K562 (cell line): ENCODE measurements at regions not wholly inside any gene's neighbourhood (a gene's known extent, or its start where the extent isn't known, plus 50 kb on each side); places are given as distances from the start of the nearest gene placed in this dataset.

Experiments used
- ATAC-seq: fragments of 200-7000 bp; cut with Tn5 transposase; 3 replicates; pipeline ENCODE4 v1.9.1; 2020; ENCODE audit warnings: moderate library complexity
- BruUV-seq: library from RNA; stranded (reverse); fragments of 400-500 nt; replicated peaks from 2 replicates; lab custom pipeline; 2021; lab: Mats Ljungman, UMichigan
- CTCF ChIA-PET: fragments of 300-600 bp; formaldehyde crosslinking; extraction: SDS; loops from one replicate; lab custom pipeline; 2021; ENCODE audit warnings: low intra/inter-chr PET ratio; lab: Yijun Ruan, JAX
- POLR2A ChIA-PET: fragments of 300-600, 350-650 bp; sonication (Branson Sonifier 250); formaldehyde crosslinking; extraction: SDS; loops from one replicate; lab custom pipeline; 2021; ENCODE audit warnings: antibody characterized with exemption, inconsistent platforms; lab: Yijun Ruan, JAX
- DNase-seq, 4 experiments: peaks; one replicate each; pipeline versions ENCODE4 v3.0.0 to v3.0.0-alpha.2; 2011 to 2018; ENCODE audit warnings: low spot score in 3 of 4, mixed read lengths in 3 of 4; ENCODE audit errors: extremely low read depth in 1 of 4
- FAIRE-seq: peaks from 2 replicates; lab custom pipeline; 2011; peaks lifted over from hg19 to GRCh38; lab: Jason Lieb, UNC
- H2AFZ ChIP-seq: 2 replicates; pipeline ENCODE4 v1.6.0; 2011; ENCODE audit warnings: low read depth, low read length, control low read depth, inconsistent platforms
- H3K27ac ChIP-seq: fragments of 200-600 bp; 3 replicates; pipeline ENCODE4 v1.8.0; 2011; ENCODE audit warnings: low read depth, mild to moderate bottlenecking, control low read depth, inconsistent platforms, low read length, moderate library complexity, mixed read lengths; ENCODE audit errors: extremely low read depth
- H3K27me3 ChIP-seq, 2 experiments: fragments of 300-600 bp in 1 of 2; 2 replicates in 1 of 2; 3 replicates in 1 of 2; pipeline versions ENCODE4 v1.6.0 to v1.8.0; 2011; ENCODE audit warnings: inconsistent platforms in 2 of 2, low read length in 2 of 2, mild to moderate bottlenecking in 1 of 2, mixed read lengths in 1 of 2, moderate library complexity in 1 of 2; ENCODE audit not compliant: control insufficient read depth in 2 of 2, insufficient read depth in 2 of 2
- H3K36me3 ChIP-seq: fragments of 300-600 bp; 3 replicates; pipeline ENCODE4 v1.8.0; 2011; ENCODE audit warnings: mild to moderate bottlenecking, low read length, inconsistent platforms; ENCODE audit not compliant: control insufficient read depth, insufficient read depth
- H3K4me1 ChIP-seq, 2 experiments: fragments of 200-600 bp in 1 of 2; replicated peaks in 1 of 2; 2 replicates in 1 of 2; 3 replicates in 1 of 2; pipeline versions ENCODE4 v1.5.1 to v1.8.0; 2011; ENCODE audit warnings: inconsistent platforms in 2 of 2, low read length in 2 of 2, mild to moderate bottlenecking in 1 of 2, mixed read lengths in 1 of 2, moderate library complexity in 1 of 2; ENCODE audit not compliant: control insufficient read depth in 2 of 2, insufficient read depth in 2 of 2
- H3K4me2 ChIP-seq: 2 replicates; pipeline ENCODE4 v1.6.1; 2011; ENCODE audit warnings: low read length, control low read depth, inconsistent platforms, mixed read lengths; ENCODE audit not compliant: insufficient read depth
- H3K4me3 ChIP-seq: fragments of 200-600 bp; sonication (generic), shearing (Covaris generic); 2 replicates; pipeline ENCODE4 v1.5.1; 2016; ENCODE audit warnings: control low read depth, inconsistent platforms
- H3K79me2 ChIP-seq: fragments of 200-600 bp; 3 replicates; pipeline ENCODE4 v1.8.0; 2011; ENCODE audit warnings: low read length, inconsistent platforms; ENCODE audit not compliant: control insufficient read depth, insufficient read depth
- H3K9ac ChIP-seq, 2 experiments: 2 replicates each; pipeline versions ENCODE4 v1.6.0 to v1.6.1; 2011; ENCODE audit warnings: low read depth in 2 of 2, low read length in 2 of 2, control low read depth in 1 of 2, inconsistent platforms in 1 of 2, mild to moderate bottlenecking in 1 of 2, mixed read lengths in 1 of 2; ENCODE audit not compliant: insufficient read depth in 1 of 2
- H3K9me1 ChIP-seq: one replicate; pipeline ENCODE4 v1.6.0; 2011; ENCODE audit warnings: inconsistent platforms, mild to moderate bottlenecking, low read length, moderate library complexity; ENCODE audit not compliant: control insufficient read depth, insufficient read depth
- H3K9me3 ChIP-seq: replicated peaks from 2 replicates; pipeline ENCODE4 v1.5.1; 2011; ENCODE audit warnings: low read depth, low read length, inconsistent platforms; ENCODE audit not compliant: control insufficient read depth, insufficient read depth
- H4K20me1 ChIP-seq: replicated peaks from 2 replicates; pipeline ENCODE4 v1.6.1; 2011; ENCODE audit warnings: low read length, inconsistent platforms, mixed read lengths; ENCODE audit not compliant: control insufficient read depth, insufficient read depth
- ARID2 ChIP-seq: fragments of 450-650 bp; IDR thresholded peaks from 2 replicates; pipeline ENCODE4 v1.6.1; 2017; ENCODE audit warnings: antibody characterized with exemption, mild to moderate bottlenecking
- ELF2 ChIP-seq: fragments of 250-450 bp; sonication (Bioruptor Pico); IDR thresholded peaks from 2 replicates; pipeline ENCODE4 v1.5.0; 2021; ENCODE audit warnings: mild to moderate bottlenecking
- NCOA2 ChIP-seq, 2 experiments: fragments of 450-650 bp; IDR thresholded peaks; 2 replicates each; pipeline ENCODE4 v1.6.1; 2018; ENCODE audit warnings: mild to moderate bottlenecking in 2 of 2, moderate library complexity in 1 of 2; ENCODE audit not compliant: partially characterized antibody in 2 of 2
- PHF21A ChIP-seq: fragments of 450-650 bp; IDR thresholded peaks from 2 replicates; pipeline ENCODE4 v1.6.1; 2017; ENCODE audit warnings: low read depth, borderline replicate concordance
- SPI1 ChIP-seq: IDR thresholded peaks from 2 replicates; pipeline ENCODE4 v1.6.1; 2011; ENCODE audit warnings: low read depth, low read length, control low read depth, borderline replicate concordance
- SRF ChIP-seq, 2 experiments: fragments of 250-450, 450-650 bp in 1 of 2; sonication (Bioruptor Pico) in 1 of 2; sonication (generic) in 1 of 2; formaldehyde crosslinking; IDR thresholded peaks; 2 replicates each; pipeline versions ENCODE4 v1.5.0 to v1.5.1; 2020 to 2022; ENCODE audit warnings: mild to moderate bottlenecking in 1 of 2, missing genetic modification reagents in 1 of 2
- WGBS: fragments of 100-300 bp; shearing (Covaris generic); methylation state at CpG from one replicate; pipeline ENCODE4 v1.1.6; 2016; ENCODE audit warnings: low coverage, mixed read lengths; ENCODE audit not compliant: insufficient coverage; ENCODE audit errors: missing lambda C conversion rate; 5-methylcytosine and 5-hydroxymethylcytosine counted together
- in situ Hi-C: fragments of 300-500 bp; cut with MboI; formaldehyde crosslinking; loops from 4 replicates; pipeline ENCODE4 v1.15.0; 2018; ENCODE audit warnings: inconsistent platforms, mixed read lengths
- intact Hi-C: fragments of 100-400 bp; cut with micrococcal nuclease; formaldehyde crosslinking; loops from 2 replicates; pipeline ENCODE4 v1.14.2; 2022
- TF ChIP-seq, protein P1 (sequence below): fragments of 250-450 bp; sonication (Bioruptor Pico); IDR thresholded peaks from 2 replicates; pipeline ENCODE4 v1.5.1; 2021; ENCODE audit warnings: mild to moderate bottlenecking
- TF ChIP-seq, protein P2 (sequence below): sonication (generic); formaldehyde crosslinking; IDR thresholded peaks from 2 replicates; pipeline ENCODE4 v1.9.0; 2022; ENCODE audit warnings: mild to moderate bottlenecking, missing genetic modification reagents
- TF ChIP-seq, protein P3 (sequence below): fragments of 450-650 bp; IDR thresholded peaks from 2 replicates; pipeline ENCODE4 v1.7.0; 2016; ENCODE audit warnings: borderline replicate concordance
- TF ChIP-seq, protein P4 (sequence below), 2 experiments: fragments of 450-650 bp; IDR thresholded peaks; 2 replicates each; pipeline ENCODE4 v1.6.1; 2018; ENCODE audit warnings: mild to moderate bottlenecking in 2 of 2, low read depth in 1 of 2; ENCODE audit not compliant: partially characterized antibody in 2 of 2
- TF ChIP-seq, protein P5 (sequence below), 2 experiments: IDR thresholded peaks in 1 of 2; conservative IDR thresholded peaks in 1 of 2; 2 replicates each; pipeline ENCODE4 v1.6.1; 2016; ENCODE audit warnings: low read depth in 2 of 2, mild to moderate bottlenecking in 1 of 2, missing compliant biosample characterization in 1 of 2, missing genetic modification characterization in 1 of 2, moderate library complexity in 1 of 2

DNA sequence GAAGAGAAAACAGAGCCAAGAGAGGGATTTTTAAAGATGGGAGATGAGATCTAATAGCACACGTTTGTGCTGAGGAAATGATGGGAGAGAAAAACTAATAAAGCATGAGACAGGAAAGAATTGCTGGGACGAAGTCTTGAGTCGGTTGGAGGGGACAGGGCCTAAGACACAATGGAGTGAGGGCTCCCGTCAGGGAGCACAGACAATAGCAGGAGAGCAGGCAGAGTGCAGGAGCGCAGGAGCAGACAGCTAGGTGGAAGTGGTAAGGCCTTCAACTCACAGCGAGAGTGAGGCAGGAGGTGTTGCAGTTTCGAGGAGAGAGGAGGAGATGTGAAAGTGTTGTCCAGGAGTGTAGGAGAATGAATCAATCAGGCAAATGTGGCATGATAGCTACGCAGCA, 59.9 kb upstream of the SOX13 start:
- CTCF ChIA-PET = no interaction called here
- Histone ChIP-seq H2AFZ (no peak overlapping the region), H3K9ac (no peak overlapping the region), H3K27ac (no peak overlapping the region), H3K27me3 (peaks cover 15 to 25% of the 10 kb centered on the region in 2 experiments), H3K4me3 (no peak overlapping the region), H3K4me1 (no peaks in the 10 kb centered on the region), H3K9me3 (no peaks in the 10 kb centered on the region), H3K9me1 (no peaks in the 10 kb centered on the region), H4K20me1 (no peaks in the 10 kb centered on the region), H3K36me3 (no peaks in the 10 kb centered on the region), H3K79me2 (no peaks in the 10 kb centered on the region), H3K4me2 (no peak overlapping the region)
- WGBS = 0% methylated on average over 8 of the region's 8 CpGs
- BruUV-seq = no TSS peak
- DNase-seq (no peak), ATAC-seq (no peak), FAIRE-seq (no peak)
- intact Hi-C loops = no loop called here
- in situ Hi-C loops = no loop called here
- POLR2A ChIA-PET = interaction anchor here (1.2 kb wide), 1 partner anchor 14 kb away, joined by 3 read pairs; no protein-coding TSS in a partner anchor
- TF ChIP-seq, protein P1, sequence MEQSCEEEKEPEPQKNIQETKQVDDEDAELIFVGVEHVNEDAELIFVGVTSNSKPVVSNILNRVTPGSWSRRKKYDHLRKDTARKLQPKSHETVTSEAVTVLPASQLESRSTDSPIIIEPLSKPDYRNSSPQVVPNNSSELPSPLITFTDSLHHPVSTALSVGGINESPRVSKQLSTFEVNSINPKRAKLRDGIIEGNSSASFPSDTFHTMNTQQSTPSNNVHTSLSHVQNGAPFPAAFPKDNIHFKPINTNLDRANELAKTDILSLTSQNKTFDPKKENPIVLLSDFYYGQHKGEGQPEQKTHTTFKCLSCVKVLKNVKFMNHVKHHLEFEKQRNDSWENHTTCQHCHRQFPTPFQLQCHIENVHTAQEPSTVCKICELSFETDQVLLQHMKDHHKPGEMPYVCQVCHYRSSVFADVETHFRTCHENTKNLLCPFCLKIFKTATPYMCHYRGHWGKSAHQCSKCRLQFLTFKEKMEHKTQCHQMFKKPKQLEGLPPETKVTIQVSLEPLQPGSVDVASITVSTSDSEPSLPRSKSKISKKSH = no peak
- TF ChIP-seq, protein P2, sequence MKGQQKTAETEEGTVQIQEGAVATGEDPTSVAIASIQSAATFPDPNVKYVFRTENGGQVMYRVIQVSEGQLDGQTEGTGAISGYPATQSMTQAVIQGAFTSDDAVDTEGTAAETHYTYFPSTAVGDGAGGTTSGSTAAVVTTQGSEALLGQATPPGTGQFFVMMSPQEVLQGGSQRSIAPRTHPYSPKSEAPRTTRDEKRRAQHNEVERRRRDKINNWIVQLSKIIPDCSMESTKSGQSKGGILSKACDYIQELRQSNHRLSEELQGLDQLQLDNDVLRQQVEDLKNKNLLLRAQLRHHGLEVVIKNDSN (CRISPR knock-in tag) = no peak
- TF ChIP-seq, protein P3, sequence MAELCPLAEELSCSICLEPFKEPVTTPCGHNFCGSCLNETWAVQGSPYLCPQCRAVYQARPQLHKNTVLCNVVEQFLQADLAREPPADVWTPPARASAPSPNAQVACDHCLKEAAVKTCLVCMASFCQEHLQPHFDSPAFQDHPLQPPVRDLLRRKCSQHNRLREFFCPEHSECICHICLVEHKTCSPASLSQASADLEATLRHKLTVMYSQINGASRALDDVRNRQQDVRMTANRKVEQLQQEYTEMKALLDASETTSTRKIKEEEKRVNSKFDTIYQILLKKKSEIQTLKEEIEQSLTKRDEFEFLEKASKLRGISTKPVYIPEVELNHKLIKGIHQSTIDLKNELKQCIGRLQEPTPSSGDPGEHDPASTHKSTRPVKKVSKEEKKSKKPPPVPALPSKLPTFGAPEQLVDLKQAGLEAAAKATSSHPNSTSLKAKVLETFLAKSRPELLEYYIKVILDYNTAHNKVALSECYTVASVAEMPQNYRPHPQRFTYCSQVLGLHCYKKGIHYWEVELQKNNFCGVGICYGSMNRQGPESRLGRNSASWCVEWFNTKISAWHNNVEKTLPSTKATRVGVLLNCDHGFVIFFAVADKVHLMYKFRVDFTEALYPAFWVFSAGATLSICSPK = no peak
- TF ChIP-seq, protein P4, sequence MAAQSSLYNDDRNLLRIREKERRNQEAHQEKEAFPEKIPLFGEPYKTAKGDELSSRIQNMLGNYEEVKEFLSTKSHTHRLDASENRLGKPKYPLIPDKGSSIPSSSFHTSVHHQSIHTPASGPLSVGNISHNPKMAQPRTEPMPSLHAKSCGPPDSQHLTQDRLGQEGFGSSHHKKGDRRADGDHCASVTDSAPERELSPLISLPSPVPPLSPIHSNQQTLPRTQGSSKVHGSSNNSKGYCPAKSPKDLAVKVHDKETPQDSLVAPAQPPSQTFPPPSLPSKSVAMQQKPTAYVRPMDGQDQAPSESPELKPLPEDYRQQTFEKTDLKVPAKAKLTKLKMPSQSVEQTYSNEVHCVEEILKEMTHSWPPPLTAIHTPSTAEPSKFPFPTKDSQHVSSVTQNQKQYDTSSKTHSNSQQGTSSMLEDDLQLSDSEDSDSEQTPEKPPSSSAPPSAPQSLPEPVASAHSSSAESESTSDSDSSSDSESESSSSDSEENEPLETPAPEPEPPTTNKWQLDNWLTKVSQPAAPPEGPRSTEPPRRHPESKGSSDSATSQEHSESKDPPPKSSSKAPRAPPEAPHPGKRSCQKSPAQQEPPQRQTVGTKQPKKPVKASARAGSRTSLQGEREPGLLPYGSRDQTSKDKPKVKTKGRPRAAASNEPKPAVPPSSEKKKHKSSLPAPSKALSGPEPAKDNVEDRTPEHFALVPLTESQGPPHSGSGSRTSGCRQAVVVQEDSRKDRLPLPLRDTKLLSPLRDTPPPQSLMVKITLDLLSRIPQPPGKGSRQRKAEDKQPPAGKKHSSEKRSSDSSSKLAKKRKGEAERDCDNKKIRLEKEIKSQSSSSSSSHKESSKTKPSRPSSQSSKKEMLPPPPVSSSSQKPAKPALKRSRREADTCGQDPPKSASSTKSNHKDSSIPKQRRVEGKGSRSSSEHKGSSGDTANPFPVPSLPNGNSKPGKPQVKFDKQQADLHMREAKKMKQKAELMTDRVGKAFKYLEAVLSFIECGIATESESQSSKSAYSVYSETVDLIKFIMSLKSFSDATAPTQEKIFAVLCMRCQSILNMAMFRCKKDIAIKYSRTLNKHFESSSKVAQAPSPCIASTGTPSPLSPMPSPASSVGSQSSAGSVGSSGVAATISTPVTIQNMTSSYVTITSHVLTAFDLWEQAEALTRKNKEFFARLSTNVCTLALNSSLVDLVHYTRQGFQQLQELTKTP (IDR thresholded peaks at IDR 0.05; ENCODE audit: low read depth in 1 of 2, partially characterized antibody in 2 of 2) = no peak
- TF ChIP-seq ELF2 (CRISPR knock-in tag) = no peak
- TF ChIP-seq SPI1 = no peak
- TF ChIP-seq, protein P5, sequence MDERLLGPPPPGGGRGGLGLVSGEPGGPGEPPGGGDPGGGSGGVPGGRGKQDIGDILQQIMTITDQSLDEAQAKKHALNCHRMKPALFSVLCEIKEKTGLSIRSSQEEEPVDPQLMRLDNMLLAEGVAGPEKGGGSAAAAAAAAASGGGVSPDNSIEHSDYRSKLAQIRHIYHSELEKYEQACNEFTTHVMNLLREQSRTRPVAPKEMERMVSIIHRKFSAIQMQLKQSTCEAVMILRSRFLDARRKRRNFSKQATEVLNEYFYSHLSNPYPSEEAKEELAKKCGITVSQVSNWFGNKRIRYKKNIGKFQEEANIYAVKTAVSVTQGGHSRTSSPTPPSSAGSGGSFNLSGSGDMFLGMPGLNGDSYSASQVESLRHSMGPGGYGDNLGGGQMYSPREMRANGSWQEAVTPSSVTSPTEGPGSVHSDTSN (CRISPR knock-in tag; IDR thresholded peaks at IDR 0.05; ENCODE audit: low read depth) = no peak
- TF ChIP-seq, protein P5 (tag; conservative IDR thresholded peaks at IDR 0.05; ENCODE audit: low read depth) = no peak
- no peak for TF ChIP-seq PHF21A
- no peak for TF ChIP-seq SRF (CRISPR knock-in tag; IDR thresholded peaks at IDR 0.05)
- no peak for TF ChIP-seq NCOA2 (IDR thresholded peaks at IDR 0.05; ENCODE audit: partially characterized antibody in 2 of 2)
- TF ChIP-seq ARID2 = no peak
